Right lobe of liver (tissue), 4 donors: ENCODE measurements at regions not wholly inside any gene's neighbourhood (a gene's known extent, or its start where the extent isn't known, plus 50 kb on each side); places are given as distances from the start of the nearest gene placed in this dataset.

Source experiments
- CTCF ChIP-seq, 4 donors: fragments of 200-600 bp in 3 of 4; fragments of 450-650 bp in 1 of 4; IDR thresholded peaks; one replicate each; pipeline versions ENCODE4 v1.5.1 to v1.8.0; 2016 to 2022; ENCODE audit warnings: antibody characterized with exemption in 4 of 4, mild to moderate bottlenecking in 2 of 4
- POLR2A ChIP-seq: fragments of 450-650 bp; IDR thresholded peaks from one replicate; pipeline ENCODE4 v1.6.1; 2017; ENCODE audit warnings: antibody characterized with exemption, mild to moderate bottlenecking
- donor health status: DM: no; HTN: no; CAD: no.
- donor health status: DM: no; HTN: no; CAD: no.
- donor health status: DM: no; HTN: yes; CAD: no.

- no peak for TF ChIP-seq POLR2A
- no peak for TF ChIP-seq CTCF (IDR thresholded peaks at IDR 0.05)
Measured at GRCh38 chr5:2300861-2301574, 418.3 kb upstream of the IRX4 start.
